Anterior cingulate cortex (tissue), 58 donors: ENCODE measurements at regions not wholly inside any gene's neighbourhood (a gene's known extent, or its start where the extent isn't known, plus 50 kb on each side); places are given as distances from the start of the nearest gene placed in this dataset.

Experiments used
- DNase-seq, 58 donors: peaks; one replicate each; lab custom pipeline; 2025; lab: John Stamatoyannopoulos, UW

- no peak for DNase-seq
Observed at GRCh38 chr22:49092716-49093115, 735.0 kb downstream of the BRD1 start.

DNA sequence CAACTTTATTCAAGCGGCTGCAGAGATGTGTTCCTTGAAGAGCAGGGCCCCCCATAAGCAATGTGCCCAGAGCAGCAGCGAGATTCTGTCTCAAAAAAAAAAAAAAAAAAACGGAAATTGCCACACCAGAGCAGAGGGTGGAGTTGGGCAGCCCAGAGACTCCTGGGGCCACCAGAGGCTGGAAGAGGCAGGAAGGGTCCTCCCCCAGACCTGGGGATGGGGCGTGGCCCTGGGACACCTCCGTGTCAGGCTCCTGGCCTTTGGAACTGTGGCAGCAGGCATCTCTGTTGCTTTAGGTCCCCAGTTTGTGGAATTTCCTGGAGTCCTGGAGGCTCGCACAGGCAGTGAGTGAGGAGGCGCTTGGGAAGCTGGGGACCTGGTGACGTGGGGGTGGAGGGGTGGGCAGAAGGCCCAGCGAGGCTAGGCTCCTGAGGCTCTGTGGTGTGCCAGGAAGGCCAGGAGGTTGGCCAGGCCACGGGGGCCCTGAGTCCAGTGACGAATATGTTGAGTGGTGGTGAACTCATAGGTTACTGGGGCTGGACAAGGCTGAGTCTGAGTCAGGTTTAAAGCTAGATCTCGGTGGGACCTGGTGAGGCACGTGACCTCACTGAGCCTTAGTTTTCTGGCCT, 735.6 kb downstream of the BRD1 start:
- no peak for DNase-seq

GRCh38 chr22:49091451-49091850, 736.2 kb downstream of the BRD1 start:
- no peak for DNase-seq

DNA sequence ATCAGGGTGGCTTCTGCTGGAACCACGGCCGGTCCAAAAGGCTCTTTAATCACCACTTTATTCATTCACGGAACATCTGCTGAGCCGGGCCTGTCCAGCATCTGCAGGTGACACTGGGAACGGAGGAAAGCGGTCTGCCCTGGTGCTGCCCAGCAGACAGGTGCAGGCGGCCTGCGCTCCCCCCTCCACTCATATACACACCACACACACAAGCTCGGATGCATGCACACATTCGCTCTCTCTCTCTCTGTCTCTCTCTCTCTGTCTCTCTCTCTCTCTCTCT, 736.9 kb downstream of the BRD1 start:
- no peak for DNase-seq

DNA sequence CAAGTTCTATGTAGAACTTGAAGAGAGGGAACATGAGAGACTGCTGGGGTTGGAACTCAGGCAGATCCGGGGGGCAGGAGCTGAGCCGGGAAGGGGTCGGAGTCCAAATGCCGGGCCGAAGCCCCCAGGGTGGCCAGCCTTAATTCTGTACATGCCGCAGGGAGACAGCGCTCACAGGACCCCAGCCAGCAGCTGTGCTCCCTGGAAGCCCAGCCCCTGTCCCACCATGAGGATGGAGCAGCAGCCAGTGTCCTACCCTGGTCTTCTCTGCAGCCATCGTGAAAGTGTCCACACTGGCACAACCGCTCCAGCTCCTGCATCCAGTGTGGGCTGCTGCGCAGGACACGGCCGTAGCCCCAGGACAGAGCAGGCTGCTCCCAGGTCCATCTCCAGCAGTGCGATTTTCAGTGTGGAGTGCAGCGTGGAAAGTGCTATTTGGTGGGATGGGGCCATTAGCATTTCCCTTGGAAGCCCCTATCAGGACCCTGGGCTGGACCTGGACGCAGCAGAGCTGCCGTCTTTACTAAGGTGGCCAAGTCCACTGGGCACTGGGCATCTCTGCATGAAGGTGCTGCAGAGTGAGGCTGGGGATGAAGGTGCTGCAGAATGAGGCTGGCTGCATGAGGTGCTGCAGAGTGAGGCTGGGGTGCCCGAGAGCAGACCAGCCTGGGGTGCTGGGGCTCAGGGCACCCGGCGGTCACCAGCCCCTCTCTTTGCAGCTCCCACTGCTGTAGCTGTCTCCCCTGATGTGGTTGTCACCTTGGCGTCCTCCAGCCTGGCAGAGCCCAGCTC, 737.4 kb downstream of the BRD1 start:
- DNase-seq, result no peak

GRCh38 chr22:49088801-49089791, 738.6 kb downstream of the BRD1 start:
- DNase-seq, result no peak

- no peak for DNase-seq
Observed at GRCh38 chr22:49087716-49088601, 739.7 kb downstream of the BRD1 start.

GRCh38 chr22:49087198-49087597, 740.5 kb downstream of the BRD1 start:
- DNase-seq, result no peak

GRCh38 chr22:49086606-49087157, 741.0 kb downstream of the BRD1 start:
- no peak for DNase-seq

GRCh38 chr22:49086181-49086580, 741.5 kb downstream of the BRD1 start:
- DNase-seq, result no peak

DNA sequence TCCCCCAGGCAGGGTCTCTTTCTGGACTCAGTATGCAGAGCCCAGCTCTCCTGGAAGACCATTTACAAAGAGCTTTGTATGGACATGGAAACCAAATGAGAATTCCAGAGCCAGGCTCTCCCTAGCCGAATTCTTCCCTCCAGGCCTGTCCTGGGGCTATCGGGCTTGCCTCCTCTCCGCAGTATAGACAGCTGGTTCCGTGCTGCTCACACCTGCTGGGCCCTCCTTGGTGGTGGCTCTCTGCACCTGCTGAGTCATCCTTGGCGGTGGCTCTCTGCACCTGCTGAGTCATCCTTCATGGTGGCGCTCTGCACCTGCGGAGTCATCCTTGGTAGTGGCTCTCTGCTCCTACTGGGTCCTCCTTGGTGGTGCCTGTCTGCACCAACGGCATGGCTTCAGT, 743.5 kb downstream of the BRD1 start:
- no peak for DNase-seq

GRCh38 chr22:49083607-49084006, 744.1 kb downstream of the BRD1 start:
- no peak for DNase-seq

GRCh38 chr22:49082451-49082850, 745.2 kb downstream of the BRD1 start:
- peak in 1 of 58 donors; percentile 1 for DNase-seq

DNA sequence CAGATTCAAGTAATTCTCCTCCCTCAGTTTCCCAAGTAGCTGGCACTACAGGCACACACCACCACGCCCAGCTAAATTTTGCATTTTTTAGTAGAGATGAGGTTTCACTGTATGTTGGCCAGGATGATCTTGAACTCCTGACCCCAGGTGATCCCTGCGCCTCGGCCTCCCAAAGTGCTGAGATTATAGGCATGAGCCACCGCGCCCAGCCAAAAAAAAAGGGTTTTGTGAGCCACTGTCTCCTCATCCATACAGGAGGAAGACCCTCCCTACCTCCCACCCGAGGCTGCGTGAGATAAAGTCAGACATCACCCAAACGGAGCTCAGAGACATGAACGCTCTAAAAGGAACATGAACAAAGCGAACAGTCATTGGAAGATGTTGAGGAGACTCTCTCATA, 745.7 kb downstream of the BRD1 start:
- DNase-seq, result no peak

GRCh38 chr22:49081261-49081666, 746.4 kb downstream of the BRD1 start:
- no peak for DNase-seq

GRCh38 chr22:49080631-49081030, 747.0 kb downstream of the BRD1 start:
- no peak for DNase-seq

- no peak for DNase-seq
Observed at GRCh38 chr22:49079743-49080500, 747.8 kb downstream of the BRD1 start.

GRCh38 chr22:49079027-49079725, 748.5 kb downstream of the BRD1 start:
- no peak for DNase-seq
